OCI-LY3 (cell line): ENCODE measurements at regions not wholly inside any gene's neighbourhood (a gene's known extent, or its start where the extent isn't known, plus 50 kb on each side); places are given as distances from the start of the nearest gene placed in this dataset.

Source experiments
- H2AFZ ChIP-seq: fragments of 200-600, 300-600 bp; shearing (Covaris generic); 2 replicates; pipeline ENCODE4 v1.6.0; 2014; ENCODE audit warnings: antibody characterized with exemption, low read depth, low read length
- H3K27ac ChIP-seq: fragments of 200-600, 300-600 bp; sonication (generic); 2 replicates; pipeline ENCODE4 v1.5.1; 2014; ENCODE audit warnings: mild to moderate bottlenecking, low read length, moderate library complexity, mixed read lengths
- H3K27me3 ChIP-seq: fragments of 200-600, 300-600 bp; sonication (generic); 2 replicates; pipeline ENCODE4 v1.6.1; 2014; ENCODE audit warnings: low read depth, low read length, mixed read lengths
- H3K36me3 ChIP-seq: fragments of 200-600, 300-600 bp; sonication (generic); replicated peaks from 2 replicates; pipeline ENCODE3; 2014; ENCODE audit warnings: low read depth, low read length, mixed read lengths
- H3K4me1 ChIP-seq: fragments of 300-600, 200-600 bp; sonication (generic); 2 replicates; pipeline ENCODE4 v1.6.1; 2014; ENCODE audit warnings: low read length, mixed read lengths
- H3K4me2 ChIP-seq: fragments of 200-600, 300-600 bp; sonication (generic); 2 replicates; pipeline ENCODE4 v1.6.1; 2014; ENCODE audit warnings: low read length, mixed read lengths
- H3K4me3 ChIP-seq: fragments of 300-600, 200-600 bp; sonication (generic); 2 replicates; pipeline ENCODE4 v1.5.1; 2014; ENCODE audit warnings: antibody characterized with exemption, mild to moderate bottlenecking, low read length, moderate library complexity
- H3K79me2 ChIP-seq: fragments of 300-600, 200-600 bp; shearing (Covaris generic); 2 replicates; pipeline ENCODE4 v1.6.1; 2014; ENCODE audit warnings: mild to moderate bottlenecking, low read length, mixed read lengths
- H3K9ac ChIP-seq: fragments of 300-600, 200-600 bp; shearing (Covaris generic); 2 replicates; pipeline ENCODE4 v1.6.0; 2014; ENCODE audit warnings: mild to moderate bottlenecking, low read length, moderate library complexity
- H3K9me3 ChIP-seq: fragments of 200-600, 300-600 bp; shearing (Covaris generic); 2 replicates; pipeline ENCODE4 v1.6.1; 2014; ENCODE audit warnings: low read length, mixed read lengths; ENCODE audit not compliant: insufficient read depth
- H4K20me1 ChIP-seq: fragments of 200-600, 300-600 bp; sonication (generic); 2 replicates; pipeline ENCODE4 v1.6.1; 2016; ENCODE audit warnings: low read length, mixed read lengths; ENCODE audit not compliant: insufficient read depth
- EZH2phosphoT487 ChIP-seq: fragments of 200-600 bp; shearing (Covaris generic); IDR thresholded peaks from 2 replicates; pipeline ENCODE4 v1.6.1; 2018; ENCODE audit warnings: antibody characterized with exemption, mixed run types, low read depth
- TF ChIP-seq, protein P1 (sequence below): fragments of 200-600, 300-600 bp; sonication (generic); IDR thresholded peaks from 2 replicates; pipeline ENCODE4 v1.5.1; 2014; ENCODE audit warnings: antibody characterized with exemption, low read length, low read depth

GRCh38 chr5:77944757-77945340 is 168.7 kb upstream of the TBCA start:
- no peaks in the 10 kb centered on the region for H3K79me2 ChIP-seq
- TF ChIP-seq EZH2phosphoT487: no peak
- TF ChIP-seq, protein P1, sequence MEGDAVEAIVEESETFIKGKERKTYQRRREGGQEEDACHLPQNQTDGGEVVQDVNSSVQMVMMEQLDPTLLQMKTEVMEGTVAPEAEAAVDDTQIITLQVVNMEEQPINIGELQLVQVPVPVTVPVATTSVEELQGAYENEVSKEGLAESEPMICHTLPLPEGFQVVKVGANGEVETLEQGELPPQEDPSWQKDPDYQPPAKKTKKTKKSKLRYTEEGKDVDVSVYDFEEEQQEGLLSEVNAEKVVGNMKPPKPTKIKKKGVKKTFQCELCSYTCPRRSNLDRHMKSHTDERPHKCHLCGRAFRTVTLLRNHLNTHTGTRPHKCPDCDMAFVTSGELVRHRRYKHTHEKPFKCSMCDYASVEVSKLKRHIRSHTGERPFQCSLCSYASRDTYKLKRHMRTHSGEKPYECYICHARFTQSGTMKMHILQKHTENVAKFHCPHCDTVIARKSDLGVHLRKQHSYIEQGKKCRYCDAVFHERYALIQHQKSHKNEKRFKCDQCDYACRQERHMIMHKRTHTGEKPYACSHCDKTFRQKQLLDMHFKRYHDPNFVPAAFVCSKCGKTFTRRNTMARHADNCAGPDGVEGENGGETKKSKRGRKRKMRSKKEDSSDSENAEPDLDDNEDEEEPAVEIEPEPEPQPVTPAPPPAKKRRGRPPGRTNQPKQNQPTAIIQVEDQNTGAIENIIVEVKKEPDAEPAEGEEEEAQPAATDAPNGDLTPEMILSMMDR: no peak
- 0 out of 2 replicates have a peak, but pooled peaks cover 3% of the 10 kb centered on the region for H3K4me1 ChIP-seq
- no peaks in the 10 kb centered on the region for H3K36me3 ChIP-seq
- H3K9me3 ChIP-seq: 0 out of 2 replicates have a peak, but pooled peaks cover 10% of the 10 kb centered on the region
- no peak overlapping the region for H2AFZ ChIP-seq
- H3K4me3 ChIP-seq: no peak overlapping the region
- no peak overlapping the region for H3K9ac ChIP-seq
- no peak overlapping the region for H3K27ac ChIP-seq
- H3K27me3 ChIP-seq: no peaks in the 10 kb centered on the region
- H4K20me1 ChIP-seq: no peaks in the 10 kb centered on the region
- no peak overlapping the region for H3K4me2 ChIP-seq

- H3K79me2 ChIP-seq: no peaks in the 10 kb centered on the region
- H3K36me3 ChIP-seq: no peaks in the 10 kb centered on the region
- no peak overlapping the region for H2AFZ ChIP-seq
- 0 out of 2 replicates have a peak, but pooled peaks cover 10% of the 10 kb centered on the region for H3K9me3 ChIP-seq
- no peak overlapping the region for H3K27ac ChIP-seq
- TF ChIP-seq, protein P1: no peak
- no peak for TF ChIP-seq EZH2phosphoT487
- H3K27me3 ChIP-seq: no peaks in the 10 kb centered on the region
- H3K4me1 ChIP-seq: peaks cover 7% of the 10 kb centered on the region
- no peak overlapping the region for H3K4me2 ChIP-seq
- no peak overlapping the region for H3K4me3 ChIP-seq
- H3K9ac ChIP-seq: no peak overlapping the region
- H4K20me1 ChIP-seq: no peaks in the 10 kb centered on the region
These were observed 167.7 kb upstream of the TBCA start for GRCh38 chr5:77943851-77944250.

DNA sequence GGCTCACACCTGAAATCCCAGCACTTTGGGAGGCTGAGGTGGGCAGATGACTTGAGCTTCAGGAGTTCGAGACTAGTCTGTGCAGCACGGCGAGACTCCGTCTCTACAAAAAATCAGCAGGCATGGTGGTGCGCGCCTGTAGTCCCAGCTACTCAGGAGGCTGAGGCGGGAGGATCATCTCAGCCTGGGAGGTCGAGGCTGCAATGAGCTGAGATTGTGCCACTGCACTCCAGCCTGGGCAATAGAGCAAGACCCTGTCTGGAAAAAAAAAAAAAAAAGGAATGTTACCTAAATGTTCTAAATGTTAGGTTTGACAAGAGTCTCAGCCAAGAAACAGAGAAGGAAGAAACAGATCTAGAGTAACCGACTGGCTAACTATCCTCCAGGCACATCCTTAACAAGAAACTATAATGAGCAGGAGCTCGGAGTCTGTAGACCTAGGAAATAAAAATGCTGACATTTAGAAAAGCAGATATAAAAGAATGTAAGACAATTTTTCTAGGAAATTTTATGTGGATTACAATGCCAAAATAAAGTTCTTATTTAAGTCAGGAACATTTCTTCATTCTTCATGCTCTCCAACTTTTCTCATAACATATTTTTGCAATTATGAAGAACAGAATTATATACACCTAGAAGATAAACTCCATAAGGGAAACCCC is 166.6 kb upstream of the TBCA start:
- no peak overlapping the region for H3K9ac ChIP-seq
- 0 out of 2 replicates have a peak, but pooled peaks cover 10% of the 10 kb centered on the region for H3K9me3 ChIP-seq
- no peak overlapping the region for H2AFZ ChIP-seq
- H3K4me2 ChIP-seq: no peak overlapping the region
- H3K27ac ChIP-seq: no peak overlapping the region
- no peaks in the 10 kb centered on the region for H3K79me2 ChIP-seq
- TF ChIP-seq EZH2phosphoT487: no peak
- TF ChIP-seq, protein P1: no peak
- H3K4me1 ChIP-seq: peaks cover 18% of the 10 kb centered on the region
- no peak overlapping the region for H3K4me3 ChIP-seq
- no peaks in the 10 kb centered on the region for H3K27me3 ChIP-seq
- H4K20me1 ChIP-seq: no peaks in the 10 kb centered on the region
- H3K36me3 ChIP-seq: no peaks in the 10 kb centered on the region

DNA sequence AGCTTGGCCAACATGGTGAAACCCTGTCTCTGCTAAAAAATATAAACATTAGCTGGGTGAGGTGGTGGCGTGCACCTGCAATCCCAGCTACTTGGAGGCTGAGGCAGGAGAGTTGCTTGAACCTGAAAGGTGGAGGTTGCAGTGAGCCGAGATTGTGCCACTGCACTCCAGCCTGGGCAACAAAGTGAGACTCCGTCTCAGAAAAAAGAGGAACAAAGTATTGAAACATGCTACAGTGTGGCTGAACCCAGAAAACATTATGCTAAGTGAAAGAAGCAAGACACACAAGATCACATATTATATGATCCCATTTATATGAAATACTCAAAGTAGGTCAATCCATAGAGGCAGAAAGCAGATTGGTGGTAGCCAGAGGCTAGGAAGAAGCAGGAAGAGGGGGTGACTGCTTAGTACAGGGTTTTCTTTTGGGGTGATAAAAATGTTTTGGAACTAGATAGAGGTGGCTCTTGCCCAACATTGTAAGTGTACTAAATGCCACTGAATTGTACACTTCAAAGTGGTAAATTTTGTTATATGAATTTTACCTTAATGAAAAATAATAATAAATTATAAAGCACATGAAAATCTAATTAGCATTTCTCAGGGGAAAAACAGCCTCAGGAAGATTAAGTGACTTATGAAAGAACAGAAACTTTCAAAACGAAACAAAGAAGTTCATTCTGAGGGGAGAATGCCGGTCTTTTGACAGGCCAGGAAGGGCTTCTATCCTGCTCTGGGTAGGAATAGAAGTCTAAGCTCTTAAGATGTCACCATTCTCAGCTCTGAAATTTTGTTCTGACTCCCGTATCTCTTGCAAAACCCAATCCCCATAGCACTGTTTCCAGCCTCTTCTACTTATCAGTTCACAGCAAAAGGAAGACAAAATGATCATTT is 161.1 kb upstream of the TBCA start:
- TF ChIP-seq EZH2phosphoT487: no peak
- TF ChIP-seq, protein P1: no peak
- H3K9ac ChIP-seq: peak overlapping the region; percentile 84
- peak overlapping the region; percentile 70 for H3K4me3 ChIP-seq
- 0 out of 2 replicates have a peak, but pooled peaks cover 10% of the 10 kb centered on the region for H3K9me3 ChIP-seq
- H3K79me2 ChIP-seq: no peaks in the 10 kb centered on the region
- 0 out of 2 replicates have a peak overlapping the region, but pooled peaks have one; percentile 12 for H2AFZ ChIP-seq
- H3K4me1 ChIP-seq: peaks cover 49% of the 10 kb centered on the region
- no peaks in the 10 kb centered on the region for H4K20me1 ChIP-seq
- no peaks in the 10 kb centered on the region for H3K36me3 ChIP-seq
- peak overlapping the region; percentile 84 for H3K4me2 ChIP-seq
- H3K27me3 ChIP-seq: no peaks in the 10 kb centered on the region
- H3K27ac ChIP-seq: peak overlapping the region; percentile 100
